ENCODE measurements at regions not wholly inside any gene's neighbourhood (a gene's known extent, or its start where the extent isn't known, plus 50 kb on each side); places are given as distances from the start of the nearest gene placed in this dataset.

GRCh38 chr10:30527623-30528428 is 93.8 kb downstream of the MAP3K8 start:
- TF ChIP-seq CTCF (IDR thresholded peaks at IDR 0.05) (no peak), POLR2A (IDR thresholded peaks at IDR 0.05) (no peak), POLR2AphosphoS5 (IDR thresholded peaks at IDR 0.05) (no peak), EP300 (IDR thresholded peaks at IDR 0.05) (no peak)
